Panc1 (cell line): ENCODE measurements at regions not wholly inside any gene's neighbourhood (a gene's known extent, or its start where the extent isn't known, plus 50 kb on each side); places are given as distances from the start of the nearest gene placed in this dataset.

ENCODE experiments used
- CTCF ChIP-seq: fragments of 450-650 bp; IDR thresholded peaks from 2 replicates; pipeline ENCODE4 v1.5.1; 2017; ENCODE audit warnings: mild to moderate bottlenecking
- POLR2AphosphoS5 ChIP-seq: IDR thresholded peaks from 2 replicates; pipeline ENCODE4 v1.6.1; 2012; ENCODE audit warnings: mild to moderate bottlenecking, low read depth, low read length, moderate library complexity
- REST ChIP-seq, 2 experiments: IDR thresholded peaks; 2 replicates each; pipeline ENCODE4 v1.6.1; 2011 to 2012; ENCODE audit warnings: low read depth in 2 of 2, control low read depth in 1 of 2, low read length in 1 of 2, mild to moderate bottlenecking in 1 of 2, moderate library complexity in 1 of 2; ENCODE audit not compliant: insufficient read depth in 1 of 2
- SIN3A ChIP-seq: IDR thresholded peaks from 2 replicates; pipeline ENCODE4 v1.6.1; 2012; ENCODE audit warnings: low read depth, mild to moderate bottlenecking, low read length, moderate library complexity, borderline replicate concordance; ENCODE audit not compliant: insufficient read depth
- TCF7L2 ChIP-seq: IDR thresholded peaks from 2 replicates; pipeline ENCODE4 v1.6.1; 2011; ENCODE audit warnings: mild to moderate bottlenecking, low read depth, low read length, inconsistent platforms

- TF ChIP-seq CTCF (no peak), REST (IDR thresholded peaks at IDR 0.05; ENCODE audit: insufficient read depth in 1 of 2, low read depth in 2 of 2, low read length in 1 of 2) (no peak), SIN3A (no peak), POLR2AphosphoS5 (no peak), TCF7L2 (no peak)
These were observed 189.3 kb downstream of the MIAT start for GRCh38 chr22:26846645-26847044.
